ENCODE measurements at regions not wholly inside any gene's neighbourhood (a gene's known extent, or its start where the extent isn't known, plus 50 kb on each side); places are given as distances from the start of the nearest gene placed in this dataset.

- no peak overlapping the region for H3K4me3 ChIP-seq (ENCODE audit: low read depth, low read length)
- no peak for DNase-seq (ENCODE audit: low read depth)
- no peak for TF ChIP-seq CTCF (conservative IDR thresholded peaks at IDR 0.05; ENCODE audit: low read depth, low read length)
Observed at GRCh38 chr5:120907953-120908352, 443.9 kb downstream of the PRR16 start.

- no peak for DNase-seq (ENCODE audit: low read depth)
- H3K4me3 ChIP-seq (ENCODE audit: low read depth, low read length): no peak overlapping the region
- TF ChIP-seq CTCF (conservative IDR thresholded peaks at IDR 0.05; ENCODE audit: low read depth, low read length): no peak
Observed at GRCh38 chr5:120910629-120911028, 446.5 kb downstream of the PRR16 start.

- no peak overlapping the region for H3K4me3 ChIP-seq (ENCODE audit: low read depth, low read length)
Observed at GRCh38 chr5:120913396-120913795, 449.3 kb downstream of the PRR16 start.

GRCh38 chr5:120917214-120917758 lies 453.2 kb downstream of the PRR16 start:
- no peak overlapping the region for H3K4me3 ChIP-seq (ENCODE audit: low read depth, low read length)
- no peak for TF ChIP-seq CTCF (conservative IDR thresholded peaks at IDR 0.05; ENCODE audit: low read depth, low read length)
- no peak for DNase-seq (ENCODE audit: low read depth)

More at GRCh38 chr5:120913396-120913795, 449.3 kb downstream of the PRR16 start:
- no peak for DNase-seq (ENCODE audit: low read depth)
- TF ChIP-seq CTCF (conservative IDR thresholded peaks at IDR 0.05; ENCODE audit: low read depth, low read length): no peak

- DNase-seq (ENCODE audit: low read depth): peak; percentile 7
- TF ChIP-seq CTCF (conservative IDR thresholded peaks at IDR 0.05; ENCODE audit: low read depth, low read length): no peak
- H3K4me3 ChIP-seq (ENCODE audit: low read depth, low read length): no peak overlapping the region
Observed at GRCh38 chr5:120919017-120919416, 454.9 kb downstream of the PRR16 start.

GRCh38 chr5:120923026-120923425 lies 458.9 kb downstream of the PRR16 start:
- no peak for DNase-seq (ENCODE audit: low read depth)
- no peak overlapping the region for H3K4me3 ChIP-seq (ENCODE audit: low read depth, low read length)
- no peak for TF ChIP-seq CTCF (conservative IDR thresholded peaks at IDR 0.05; ENCODE audit: low read depth, low read length)

- no peak for DNase-seq (ENCODE audit: low read depth)
- no peak for TF ChIP-seq CTCF (conservative IDR thresholded peaks at IDR 0.05; ENCODE audit: low read depth, low read length)
- H3K4me3 ChIP-seq (ENCODE audit: low read depth, low read length): no peak overlapping the region
Observed at GRCh38 chr5:120926471-120926870, 462.4 kb downstream of the PRR16 start.
